ENCODE measurements at regions not wholly inside any gene's neighbourhood (a gene's known extent, or its start where the extent isn't known, plus 50 kb on each side); places are given as distances from the start of the nearest gene placed in this dataset.

GRCh38 chr2:187125318-187125717 is 276.3 kb upstream of the ZSWIM2 start:
- TF ChIP-seq, protein P1, sequence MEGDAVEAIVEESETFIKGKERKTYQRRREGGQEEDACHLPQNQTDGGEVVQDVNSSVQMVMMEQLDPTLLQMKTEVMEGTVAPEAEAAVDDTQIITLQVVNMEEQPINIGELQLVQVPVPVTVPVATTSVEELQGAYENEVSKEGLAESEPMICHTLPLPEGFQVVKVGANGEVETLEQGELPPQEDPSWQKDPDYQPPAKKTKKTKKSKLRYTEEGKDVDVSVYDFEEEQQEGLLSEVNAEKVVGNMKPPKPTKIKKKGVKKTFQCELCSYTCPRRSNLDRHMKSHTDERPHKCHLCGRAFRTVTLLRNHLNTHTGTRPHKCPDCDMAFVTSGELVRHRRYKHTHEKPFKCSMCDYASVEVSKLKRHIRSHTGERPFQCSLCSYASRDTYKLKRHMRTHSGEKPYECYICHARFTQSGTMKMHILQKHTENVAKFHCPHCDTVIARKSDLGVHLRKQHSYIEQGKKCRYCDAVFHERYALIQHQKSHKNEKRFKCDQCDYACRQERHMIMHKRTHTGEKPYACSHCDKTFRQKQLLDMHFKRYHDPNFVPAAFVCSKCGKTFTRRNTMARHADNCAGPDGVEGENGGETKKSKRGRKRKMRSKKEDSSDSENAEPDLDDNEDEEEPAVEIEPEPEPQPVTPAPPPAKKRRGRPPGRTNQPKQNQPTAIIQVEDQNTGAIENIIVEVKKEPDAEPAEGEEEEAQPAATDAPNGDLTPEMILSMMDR (IDR thresholded peaks at IDR 0.05) = no peak
- TF ChIP-seq TP53 (CRISPR knock-in tag; IDR thresholded peaks at IDR 0.05) (no peak), NR1H2 (CRISPR knock-in tag; IDR thresholded peaks at IDR 0.05) (no peak), CBFB (CRISPR knock-in tag; IDR thresholded peaks at IDR 0.05; ENCODE audit: low read depth) (no peak)
